HCT116 (cell line): ENCODE measurements at regions not wholly inside any gene's neighbourhood (a gene's known extent, or its start where the extent isn't known, plus 50 kb on each side); places are given as distances from the start of the nearest gene placed in this dataset.

ENCODE experiments used
- ATF3 ChIP-seq: IDR thresholded peaks from 2 replicates; pipeline ENCODE4 v1.6.1; 2012
- CEBPB ChIP-seq: IDR thresholded peaks from 2 replicates; pipeline ENCODE4 v1.6.1; 2012; ENCODE audit warnings: low read depth
- ELF1 ChIP-seq: IDR thresholded peaks from 2 replicates; pipeline ENCODE4 v1.6.1; 2012; ENCODE audit warnings: low read depth, borderline replicate concordance
- EZH2 ChIP-seq: fragments of 200-600 bp; sonication (generic); IDR thresholded peaks from 2 replicates; pipeline ENCODE4 v1.6.1; 2017; ENCODE audit warnings: antibody characterized with exemption, mixed run types
- POLR2A ChIP-seq: IDR thresholded peaks from 2 replicates; pipeline ENCODE4 v1.7.0; 2011; ENCODE audit warnings: borderline replicate concordance; ENCODE audit not compliant: insufficient read depth, insufficient read length; ENCODE audit errors: extremely low read depth
- POLR2AphosphoS5 ChIP-seq: IDR thresholded peaks from 2 replicates; pipeline ENCODE4 v1.6.1; 2011; ENCODE audit warnings: mild to moderate bottlenecking, low read depth, low read length, moderate library complexity
- SP1 ChIP-seq: IDR thresholded peaks from 2 replicates; pipeline ENCODE4 v1.6.1; 2012; ENCODE audit warnings: low read depth
- YY1 ChIP-seq: IDR thresholded peaks from 2 replicates; pipeline ENCODE4 v1.6.1; 2011; ENCODE audit warnings: low read length, low read depth, moderate library complexity, mild to moderate bottlenecking; ENCODE audit not compliant: insufficient replicate concordance; ENCODE audit errors: extremely low read depth
- TF ChIP-seq, protein P1 (sequence below), 3 experiments: fragments of 200-600 bp in 1 of 3; sonication (generic) in 1 of 3; IDR thresholded peaks in 2 of 3; conservative IDR thresholded peaks in 1 of 3; 2 replicates each; pipeline ENCODE4 v1.5.1; 2012 to 2017; ENCODE audit warnings: low read depth in 2 of 3, low read length in 2 of 3, antibody characterized with exemption in 1 of 3, borderline replicate concordance in 1 of 3, control low read depth in 1 of 3, mild to moderate bottlenecking in 1 of 3, mixed read lengths in 1 of 3, mixed run types in 1 of 3, moderate library complexity in 1 of 3; ENCODE audit not compliant: insufficient read depth in 1 of 3

DNA sequence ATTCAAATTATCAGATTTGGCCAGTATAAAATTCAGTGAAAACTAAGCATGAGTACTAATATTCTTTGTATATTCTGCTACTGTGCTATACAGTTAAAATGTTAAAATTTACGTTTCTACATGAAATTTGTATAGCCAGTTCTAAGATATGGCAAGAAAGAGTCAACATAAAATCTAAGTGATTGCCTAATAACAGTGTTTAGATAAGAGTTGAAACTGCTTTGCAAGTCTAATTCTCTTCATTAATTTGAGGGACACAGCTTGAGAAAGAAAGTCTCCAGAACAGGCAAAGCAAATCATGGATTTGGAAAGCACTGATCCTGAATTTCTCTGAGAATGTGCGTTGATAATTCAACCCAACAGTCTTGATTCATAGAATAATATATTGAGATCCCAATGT is 630.9 kb upstream of the USP24 start:
- TF ChIP-seq, protein P1, sequence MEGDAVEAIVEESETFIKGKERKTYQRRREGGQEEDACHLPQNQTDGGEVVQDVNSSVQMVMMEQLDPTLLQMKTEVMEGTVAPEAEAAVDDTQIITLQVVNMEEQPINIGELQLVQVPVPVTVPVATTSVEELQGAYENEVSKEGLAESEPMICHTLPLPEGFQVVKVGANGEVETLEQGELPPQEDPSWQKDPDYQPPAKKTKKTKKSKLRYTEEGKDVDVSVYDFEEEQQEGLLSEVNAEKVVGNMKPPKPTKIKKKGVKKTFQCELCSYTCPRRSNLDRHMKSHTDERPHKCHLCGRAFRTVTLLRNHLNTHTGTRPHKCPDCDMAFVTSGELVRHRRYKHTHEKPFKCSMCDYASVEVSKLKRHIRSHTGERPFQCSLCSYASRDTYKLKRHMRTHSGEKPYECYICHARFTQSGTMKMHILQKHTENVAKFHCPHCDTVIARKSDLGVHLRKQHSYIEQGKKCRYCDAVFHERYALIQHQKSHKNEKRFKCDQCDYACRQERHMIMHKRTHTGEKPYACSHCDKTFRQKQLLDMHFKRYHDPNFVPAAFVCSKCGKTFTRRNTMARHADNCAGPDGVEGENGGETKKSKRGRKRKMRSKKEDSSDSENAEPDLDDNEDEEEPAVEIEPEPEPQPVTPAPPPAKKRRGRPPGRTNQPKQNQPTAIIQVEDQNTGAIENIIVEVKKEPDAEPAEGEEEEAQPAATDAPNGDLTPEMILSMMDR (IDR thresholded peaks at IDR 0.05 in 2 of 3, conservative IDR thresholded peaks at IDR 0.05 in 1 of 3; ENCODE audit: borderline replicate concordance in 1 of 3, insufficient read depth in 1 of 3, low read depth in 2 of 3, low read length in 2 of 3) = no peak
- TF ChIP-seq ATF3 (no peak), ELF1 (no peak), CEBPB (no peak), EZH2 (no peak), YY1 (no peak), POLR2A (no peak), SP1 (no peak), POLR2AphosphoS5 (no peak)
